ENCODE measurements at regions not wholly inside any gene's neighbourhood (a gene's known extent, or its start where the extent isn't known, plus 50 kb on each side); places are given as distances from the start of the nearest gene placed in this dataset.

DNA sequence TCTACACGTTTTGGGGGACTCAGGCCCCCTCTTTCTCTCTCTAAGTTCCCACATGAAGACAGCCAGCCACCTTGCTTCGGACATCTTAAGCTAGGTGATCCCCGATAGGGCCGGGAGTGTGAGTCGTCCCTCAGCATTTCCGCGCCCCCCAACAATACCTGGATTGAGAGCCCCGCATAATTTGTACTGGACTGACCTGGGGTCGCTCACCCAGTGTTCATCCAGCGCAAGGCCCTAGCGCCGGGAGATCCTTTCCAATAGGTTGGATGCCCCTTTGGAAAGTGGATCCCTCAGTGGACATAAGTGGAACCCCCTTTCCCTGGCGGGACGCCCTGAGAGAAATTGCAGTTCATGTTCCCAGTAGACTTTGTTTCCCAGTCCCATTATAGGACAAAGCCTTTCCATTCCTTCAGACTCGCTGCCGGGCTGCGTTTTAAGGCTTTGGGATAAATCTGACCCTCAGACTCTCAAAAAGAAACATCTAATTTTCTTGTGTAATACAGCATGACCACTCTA is 77.8 kb upstream of the KCNH7 start:
- TF ChIP-seq EZH2phosphoT487 (conservative IDR thresholded peaks at IDR 0.05; ENCODE audit: low read length): no peak
- TF ChIP-seq, protein P1, sequence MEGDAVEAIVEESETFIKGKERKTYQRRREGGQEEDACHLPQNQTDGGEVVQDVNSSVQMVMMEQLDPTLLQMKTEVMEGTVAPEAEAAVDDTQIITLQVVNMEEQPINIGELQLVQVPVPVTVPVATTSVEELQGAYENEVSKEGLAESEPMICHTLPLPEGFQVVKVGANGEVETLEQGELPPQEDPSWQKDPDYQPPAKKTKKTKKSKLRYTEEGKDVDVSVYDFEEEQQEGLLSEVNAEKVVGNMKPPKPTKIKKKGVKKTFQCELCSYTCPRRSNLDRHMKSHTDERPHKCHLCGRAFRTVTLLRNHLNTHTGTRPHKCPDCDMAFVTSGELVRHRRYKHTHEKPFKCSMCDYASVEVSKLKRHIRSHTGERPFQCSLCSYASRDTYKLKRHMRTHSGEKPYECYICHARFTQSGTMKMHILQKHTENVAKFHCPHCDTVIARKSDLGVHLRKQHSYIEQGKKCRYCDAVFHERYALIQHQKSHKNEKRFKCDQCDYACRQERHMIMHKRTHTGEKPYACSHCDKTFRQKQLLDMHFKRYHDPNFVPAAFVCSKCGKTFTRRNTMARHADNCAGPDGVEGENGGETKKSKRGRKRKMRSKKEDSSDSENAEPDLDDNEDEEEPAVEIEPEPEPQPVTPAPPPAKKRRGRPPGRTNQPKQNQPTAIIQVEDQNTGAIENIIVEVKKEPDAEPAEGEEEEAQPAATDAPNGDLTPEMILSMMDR (IDR thresholded peaks at IDR 0.05; ENCODE audit: insufficient read depth, low read length, poor library complexity, severe bottlenecking): no peak
